DND-41 (cell line): ENCODE measurements at regions not wholly inside any gene's neighbourhood (a gene's known extent, or its start where the extent isn't known, plus 50 kb on each side); places are given as distances from the start of the nearest gene placed in this dataset.

Experiments
- CTCF ChIP-seq: IDR thresholded peaks from 2 replicates; pipeline ENCODE4 v1.5.1; 2012; ENCODE audit warnings: borderline replicate concordance, low read length, moderate library complexity, mild to moderate bottlenecking; ENCODE audit not compliant: poor library complexity, severe bottlenecking; ENCODE audit errors: extremely low read depth
- EZH2 ChIP-seq: IDR thresholded peaks from 3 replicates; pipeline ENCODE4 v1.6.1; 2012; ENCODE audit warnings: borderline replicate concordance, low read depth, mild to moderate bottlenecking, moderate library complexity, low read length, inconsistent platforms; ENCODE audit not compliant: severe bottlenecking

GRCh38 chr4:34724491-34724890 is 1519.8 kb downstream of the ARAP2 start:
- TF ChIP-seq CTCF, result no peak
- TF ChIP-seq EZH2, result no peak
